GM04504 (cell line): ENCODE measurements at regions not wholly inside any gene's neighbourhood (a gene's known extent, or its start where the extent isn't known, plus 50 kb on each side); places are given as distances from the start of the nearest gene placed in this dataset.

Experiments
- DNase-seq: peaks from one replicate; pipeline ENCODE4 v3.0.0-alpha.2; 2012; ENCODE audit warnings: low read depth

DNA sequence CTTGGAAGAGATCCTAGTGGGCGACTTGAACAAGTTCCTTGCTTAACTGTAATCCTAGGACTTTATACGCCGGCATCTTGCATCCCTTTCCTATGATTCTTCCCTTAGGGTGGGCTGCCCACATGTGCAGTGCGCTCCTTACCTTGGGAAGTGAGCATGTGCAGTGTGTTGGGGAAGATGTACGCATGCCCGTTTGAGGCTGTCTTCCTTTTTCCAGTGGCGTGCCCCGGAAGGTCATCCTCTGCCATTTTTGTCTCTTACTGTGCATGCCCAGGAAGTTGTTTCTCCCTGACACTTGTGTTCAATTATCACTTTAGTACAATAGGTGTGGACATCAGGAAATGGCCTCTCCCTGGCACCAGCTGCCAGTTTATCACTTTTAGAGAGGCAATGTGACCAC, 936.5 kb downstream of the TBC1D22A start:
- no peak for DNase-seq

DNA sequence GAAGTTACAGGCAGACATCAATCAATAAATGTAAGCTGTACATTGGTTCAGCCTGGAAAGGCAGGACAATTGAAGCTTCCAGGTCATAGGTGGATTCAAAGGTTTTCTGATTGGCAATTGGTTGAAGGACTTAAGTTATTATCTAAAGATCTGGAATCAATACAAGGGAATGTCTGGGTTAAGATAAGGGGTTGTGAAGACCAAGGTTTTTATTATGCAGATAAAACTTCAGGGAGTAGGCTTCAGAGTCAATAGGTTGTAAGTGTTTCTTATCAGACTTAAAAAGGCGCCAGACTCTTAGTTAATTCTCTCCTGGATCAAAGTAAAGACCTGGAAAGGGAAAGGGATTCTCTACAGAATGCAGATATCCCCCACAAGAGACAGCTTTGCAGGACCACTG, 935.4 kb downstream of the TBC1D22A start:
- DNase-seq = no peak

DNA sequence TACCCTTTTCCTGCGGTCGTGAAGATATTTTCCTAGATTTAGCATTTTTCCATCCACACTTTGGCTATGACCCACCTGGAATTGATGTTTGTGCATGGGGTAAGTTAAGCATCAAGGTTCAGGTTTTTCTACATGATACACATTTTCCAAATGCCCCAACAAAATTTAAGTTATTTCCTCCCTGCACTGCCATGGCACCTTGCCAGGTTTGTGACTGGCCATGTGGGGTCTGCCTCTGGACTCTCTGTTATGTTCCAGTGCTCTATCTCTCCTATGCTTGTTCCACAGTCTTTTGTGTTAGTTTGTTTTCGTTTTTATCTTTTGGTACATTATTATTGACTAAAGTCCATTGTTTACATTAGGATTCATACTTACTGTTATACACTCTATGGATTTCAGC, 934.3 kb downstream of the TBC1D22A start:
- DNase-seq = no peak

DNA sequence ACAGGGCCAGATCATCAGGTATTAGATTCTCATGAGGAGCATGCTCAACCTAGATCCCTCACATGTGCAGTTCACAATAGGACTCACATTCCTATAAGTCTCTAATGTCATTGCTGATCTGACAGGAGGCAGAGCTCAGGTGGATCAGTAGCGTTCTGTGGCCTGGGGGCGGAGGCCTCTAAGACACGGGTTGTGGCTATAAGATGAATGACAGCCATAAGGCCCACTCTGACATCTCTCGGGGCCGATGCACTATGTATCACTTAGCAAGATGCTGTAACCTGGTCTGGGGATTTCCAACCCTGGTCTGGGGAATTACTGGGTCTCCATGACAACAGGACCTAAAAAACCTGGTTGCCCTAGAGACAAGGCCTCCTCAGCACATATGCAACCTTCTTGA, 932.7 kb downstream of the TBC1D22A start:
- DNase-seq = no peak

DNA sequence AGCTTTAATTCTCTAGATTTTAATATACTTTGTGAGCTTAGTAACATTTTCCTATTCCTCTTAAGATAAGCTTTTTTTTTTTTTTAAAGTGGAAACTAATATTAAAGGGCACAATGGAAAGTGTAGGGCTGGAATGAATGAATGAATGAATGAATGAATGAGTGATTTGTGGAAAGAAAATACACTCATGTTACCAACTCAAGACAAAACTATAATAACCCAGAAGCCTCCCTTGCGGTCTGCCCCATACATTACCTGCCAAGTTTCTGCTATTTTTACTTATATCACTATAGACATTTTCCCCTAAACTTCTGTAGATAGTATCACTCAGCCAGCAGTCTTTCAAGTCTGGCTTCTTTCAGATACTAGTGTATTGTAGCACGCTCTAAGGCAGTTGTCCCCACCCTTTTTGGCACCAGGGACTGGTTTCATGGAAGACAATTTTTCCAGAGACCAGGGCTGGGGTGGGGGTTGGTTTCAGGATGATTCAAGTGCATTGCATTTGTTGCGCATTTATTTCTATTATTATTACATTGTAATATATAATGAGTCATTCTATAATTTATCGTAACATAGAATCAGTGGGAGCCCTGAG, 932.2 kb downstream of the TBC1D22A start:
- no peak for DNase-seq

DNA sequence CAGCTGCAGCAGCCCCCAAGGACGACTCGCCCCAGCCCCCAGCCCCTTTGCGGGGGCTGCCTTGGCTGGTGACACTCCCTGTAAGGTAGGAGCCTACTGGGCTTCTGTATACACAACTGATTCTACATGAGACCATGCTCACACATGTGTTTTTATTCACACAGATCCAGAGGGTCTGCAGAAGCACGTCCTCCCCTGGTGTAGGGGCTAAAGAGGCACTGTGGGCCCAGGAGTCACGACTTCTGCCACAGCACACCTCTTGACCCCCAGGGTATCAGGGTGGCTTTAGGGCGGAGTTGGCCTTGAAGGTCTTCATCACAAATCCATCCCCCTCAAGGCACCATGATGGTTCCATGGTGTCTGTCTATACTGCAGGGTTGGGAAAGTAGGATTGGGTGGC, 931.2 kb downstream of the TBC1D22A start:
- DNase-seq = no peak

DNA sequence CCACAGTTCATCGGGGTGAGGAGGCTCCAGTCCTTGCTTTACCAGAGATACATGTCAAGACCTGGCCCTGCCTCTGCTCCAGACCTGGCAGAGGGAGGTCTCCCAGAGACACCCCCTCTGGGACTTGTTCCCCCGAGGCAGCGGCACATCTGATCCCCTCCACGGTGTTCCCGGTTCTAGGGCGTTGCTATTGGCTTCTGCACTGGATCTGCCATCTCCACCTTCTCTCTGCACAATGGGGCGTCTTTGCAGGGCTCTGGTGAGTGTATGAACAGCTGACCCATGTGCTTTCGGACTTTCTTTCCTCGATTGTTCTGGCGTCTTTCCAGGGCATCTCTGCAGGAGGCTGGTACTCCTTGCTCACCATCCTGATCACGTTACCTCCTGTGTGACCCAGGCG, 930.4 kb downstream of the TBC1D22A start:
- DNase-seq = no peak

DNA sequence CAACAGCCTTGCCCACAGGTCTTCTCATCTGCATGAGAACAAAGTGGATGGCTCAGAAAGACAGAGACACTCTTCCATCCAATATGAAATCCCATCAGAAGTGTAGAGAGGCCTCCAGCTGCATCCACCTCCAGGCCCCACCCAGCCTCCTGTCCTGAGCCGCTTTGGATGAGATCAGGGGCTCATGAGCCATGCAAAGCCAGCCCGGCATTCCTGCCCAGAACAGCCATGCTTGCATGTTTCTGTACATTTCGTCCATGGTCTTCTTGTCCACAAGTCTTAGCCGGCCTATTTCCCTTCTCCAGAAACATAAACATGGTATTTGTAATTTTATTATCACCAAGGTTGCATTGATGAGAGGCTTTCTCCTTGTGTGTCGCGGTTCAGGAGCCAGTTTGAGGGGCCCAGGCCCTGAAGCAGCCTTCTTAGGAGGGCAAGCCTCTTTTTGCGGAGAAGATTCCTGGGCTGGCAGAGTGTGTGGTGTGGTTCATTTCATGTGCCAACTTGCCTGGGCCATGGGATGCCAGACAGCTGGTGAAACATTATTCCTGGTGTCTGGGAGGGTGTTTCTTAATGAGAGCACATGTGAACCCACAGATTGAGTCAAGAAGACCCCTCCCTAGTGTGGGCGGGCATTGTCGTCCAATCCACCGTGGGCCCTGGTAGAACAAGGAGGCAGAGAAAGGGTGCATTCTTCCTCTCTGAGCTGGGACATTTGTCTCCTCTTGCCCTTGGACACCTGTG, 928.9 kb downstream of the TBC1D22A start:
- no peak for DNase-seq

DNA sequence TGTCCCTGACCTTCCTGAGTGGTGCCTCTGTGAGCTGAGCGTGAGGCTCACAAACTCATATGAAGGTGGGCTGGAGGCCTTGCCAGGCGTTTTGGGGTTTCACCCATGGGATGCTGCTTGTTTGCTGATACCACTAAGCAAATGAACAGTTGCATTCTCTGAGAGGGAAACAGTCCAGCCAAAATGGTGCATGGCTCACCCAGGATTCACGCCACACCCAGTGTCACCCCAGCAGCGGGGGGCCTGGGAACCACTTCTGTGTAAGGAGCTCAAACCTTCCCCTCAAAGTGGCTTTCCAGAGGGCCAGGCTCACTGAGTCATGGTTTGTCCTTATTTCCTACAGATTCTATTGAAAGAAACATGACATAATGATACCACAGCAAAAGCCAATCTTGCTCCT, 928.1 kb downstream of the TBC1D22A start:
- DNase-seq = no peak

DNA sequence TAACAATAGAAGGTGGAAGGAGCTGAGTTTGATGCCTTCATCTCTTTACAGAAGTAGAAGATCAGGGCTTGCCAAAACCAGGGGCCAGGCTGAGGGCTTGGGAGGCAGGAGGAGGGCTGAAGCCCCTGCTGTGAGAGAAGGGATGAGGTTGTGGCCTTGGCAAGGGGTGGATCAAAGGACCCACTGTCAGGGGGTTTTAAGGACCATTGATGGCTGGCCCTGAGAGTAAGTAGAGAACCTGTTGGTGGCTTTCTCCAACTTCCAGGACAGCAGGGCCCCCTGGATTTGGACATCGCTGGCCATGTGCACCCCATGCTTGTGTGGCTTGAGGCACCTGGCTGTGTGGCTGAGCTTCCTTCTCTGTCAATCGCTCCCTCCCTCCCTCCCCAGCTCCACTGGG, 927.7 kb downstream of the TBC1D22A start:
- no peak for DNase-seq

DNA sequence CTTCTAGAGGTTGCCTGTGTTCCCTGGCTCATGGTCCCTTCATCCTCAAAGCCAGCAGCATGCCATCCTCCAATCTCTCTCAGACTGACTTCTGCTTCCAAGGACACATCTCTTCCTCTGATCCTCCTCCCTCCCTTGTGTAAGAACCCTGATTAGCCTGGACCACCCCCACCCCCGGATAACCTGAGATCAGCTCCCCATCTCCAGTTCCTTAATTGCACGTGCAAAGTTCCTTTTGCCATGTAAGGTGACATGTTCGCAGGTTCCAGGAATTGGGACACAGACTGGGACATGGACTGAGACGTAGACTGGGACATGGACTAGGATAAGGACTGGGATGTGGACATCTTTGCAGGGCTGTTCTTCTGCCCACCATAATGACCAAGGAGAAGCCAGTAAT, 925.3 kb downstream of the TBC1D22A start:
- no peak for DNase-seq

DNA sequence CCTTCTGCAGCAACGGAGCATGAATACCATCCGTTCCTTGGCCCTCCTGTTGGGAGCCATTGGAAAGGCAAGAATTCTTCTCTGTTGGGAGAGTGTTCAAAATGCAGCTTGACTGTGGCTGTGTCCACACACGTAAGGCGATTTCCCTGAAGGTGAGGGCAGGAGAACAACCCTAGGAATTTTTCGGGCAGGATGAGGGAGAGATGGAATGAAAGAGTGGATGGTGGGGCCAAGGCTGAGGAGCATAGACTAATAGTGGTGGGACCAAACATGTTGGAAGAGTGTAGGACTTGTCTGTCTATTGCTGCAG, 924.9 kb downstream of the TBC1D22A start:
- DNase-seq = no peak

DNA sequence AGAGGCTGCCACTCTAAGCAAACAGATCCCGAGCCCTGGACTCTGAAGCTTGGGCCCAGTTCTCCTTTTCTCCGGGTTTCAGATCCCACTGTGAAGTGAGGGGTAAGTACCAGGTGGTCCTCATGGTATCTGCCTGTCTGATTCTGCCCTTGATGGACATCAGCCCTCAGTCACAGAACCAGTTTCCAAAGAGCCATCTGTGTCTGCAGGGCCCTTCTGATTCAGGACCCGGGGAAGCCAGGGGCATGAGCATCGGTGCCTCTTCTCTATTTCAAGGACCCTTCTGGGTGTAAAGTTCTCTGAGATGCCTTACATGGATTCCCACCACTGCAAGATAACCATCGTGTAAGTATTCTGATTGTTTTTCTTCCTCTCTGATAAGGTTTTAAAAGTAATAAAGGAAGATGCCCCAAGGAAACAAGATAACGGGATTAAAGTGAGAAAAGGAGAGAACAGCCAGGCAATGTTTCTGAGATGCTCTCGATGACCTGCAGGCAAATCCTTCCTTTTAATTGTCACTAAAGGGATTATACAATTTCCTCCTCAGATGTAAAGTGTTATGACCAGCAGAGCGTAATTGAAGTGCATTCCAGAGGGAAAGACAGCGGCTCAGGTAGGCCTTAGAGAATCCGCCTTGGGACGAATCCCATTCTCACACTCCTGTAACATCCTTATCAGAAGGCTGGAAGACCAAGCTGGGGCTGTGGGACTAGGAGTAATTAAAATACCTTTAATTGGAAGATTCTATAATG, 924.3 kb downstream of the TBC1D22A start:
- no peak for DNase-seq

DNA sequence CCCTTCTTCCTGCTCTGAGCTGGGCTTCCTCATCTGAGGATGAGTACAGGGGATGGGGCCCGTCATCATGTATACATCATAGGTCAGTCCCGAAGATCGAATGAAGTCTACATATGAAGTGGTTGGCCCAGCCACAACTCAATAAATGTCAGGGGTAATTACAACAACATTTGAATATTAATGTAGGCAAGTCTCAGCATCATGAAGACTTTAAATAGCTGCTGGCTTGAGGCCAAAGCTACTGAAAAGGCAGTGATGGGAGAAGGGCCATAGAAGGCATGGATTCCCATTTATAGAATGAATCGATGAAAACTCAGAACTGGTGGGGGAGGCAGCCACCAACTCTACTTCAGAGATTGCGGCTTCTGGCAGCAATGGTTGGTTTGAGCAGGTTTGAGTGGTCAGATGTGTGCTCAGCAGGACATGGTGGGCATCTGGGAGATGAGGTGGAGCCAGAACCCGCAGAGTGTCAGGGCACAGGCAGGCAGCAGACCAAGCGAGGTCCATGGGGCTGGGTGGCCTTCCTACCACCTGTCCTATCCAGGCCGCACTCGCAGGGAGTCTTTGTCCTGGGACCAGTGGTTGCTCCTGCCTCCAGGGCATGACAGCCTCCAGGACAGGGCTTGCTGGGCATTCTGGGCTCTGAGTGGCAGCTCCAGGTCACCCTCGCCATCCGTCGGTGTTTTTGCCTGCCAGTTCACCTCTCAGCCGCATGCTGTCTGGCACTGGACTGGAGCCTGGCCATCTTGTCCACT, 919.1 kb downstream of the TBC1D22A start:
- DNase-seq = no peak

DNA sequence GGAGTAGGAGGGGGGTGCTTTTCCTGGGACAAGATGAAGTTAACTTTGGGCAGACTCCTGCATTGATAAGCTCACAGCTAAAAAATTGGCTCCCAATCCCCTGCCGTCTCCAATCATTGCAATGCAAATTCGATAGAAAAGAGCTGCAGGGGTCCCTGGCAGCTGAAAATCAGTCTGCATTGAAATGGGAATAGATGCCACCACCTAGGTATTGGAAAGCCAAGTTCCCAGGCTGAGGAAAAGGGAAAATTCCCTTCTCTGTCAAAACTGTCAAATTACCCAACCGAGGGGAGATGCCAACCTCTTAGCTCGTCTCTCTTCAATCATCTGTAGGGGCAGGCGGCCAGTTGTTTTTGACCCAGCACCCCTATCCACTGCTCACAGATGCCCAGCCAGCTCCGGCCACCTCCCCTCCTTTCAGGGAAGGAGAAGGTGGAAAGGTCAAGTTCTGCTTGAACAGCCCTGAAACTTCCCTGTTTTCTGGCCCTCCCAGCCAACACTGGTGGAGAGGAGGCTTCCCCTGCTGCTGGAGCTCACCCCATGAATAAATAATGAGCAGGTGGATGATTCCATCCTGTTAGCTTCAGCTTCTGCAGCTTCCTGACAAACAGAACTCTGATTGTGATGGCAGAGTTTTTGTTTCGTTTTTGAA, 916.3 kb downstream of the TBC1D22A start:
- DNase-seq = no peak

DNA sequence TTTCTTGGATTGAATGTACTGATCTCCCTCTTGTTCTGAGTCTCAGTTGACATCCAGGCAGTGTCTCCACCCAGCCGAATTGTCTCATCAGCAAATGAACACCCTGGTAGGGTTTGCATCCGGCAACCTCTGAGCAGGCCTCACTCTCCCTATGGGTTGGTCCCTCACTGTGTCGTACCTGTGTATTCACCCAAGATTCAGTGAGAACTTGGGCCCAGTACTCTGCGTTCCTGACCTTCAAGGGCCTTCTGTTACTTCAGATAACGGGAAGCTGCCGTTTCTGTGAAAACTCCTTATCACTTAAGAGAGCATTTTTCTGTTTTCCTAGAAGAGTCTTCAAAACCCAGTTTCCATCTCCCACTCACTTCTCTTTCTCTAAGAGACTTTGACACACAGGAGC, 915.6 kb downstream of the TBC1D22A start:
- DNase-seq = no peak

DNA sequence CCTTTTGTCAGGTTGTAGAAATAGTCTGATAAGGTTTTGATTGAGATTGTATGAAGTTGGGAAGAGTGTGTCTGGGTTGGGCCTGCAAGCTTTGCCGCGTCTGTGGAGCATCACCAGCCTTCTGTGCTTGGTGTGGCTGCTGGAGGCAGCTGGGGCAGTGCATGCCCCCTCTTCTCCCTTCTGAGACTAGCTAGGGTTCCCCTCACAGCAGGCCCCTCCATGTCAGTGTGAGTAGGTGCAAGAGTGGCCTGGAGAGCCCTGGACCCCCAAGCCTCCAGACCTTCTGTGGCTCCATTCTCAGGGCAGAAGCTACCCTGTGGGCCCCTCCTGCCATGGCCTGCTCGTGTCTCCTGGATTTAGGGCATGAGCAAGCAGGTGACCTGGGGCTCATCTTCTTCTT, 914.2 kb downstream of the TBC1D22A start:
- DNase-seq = no peak

DNA sequence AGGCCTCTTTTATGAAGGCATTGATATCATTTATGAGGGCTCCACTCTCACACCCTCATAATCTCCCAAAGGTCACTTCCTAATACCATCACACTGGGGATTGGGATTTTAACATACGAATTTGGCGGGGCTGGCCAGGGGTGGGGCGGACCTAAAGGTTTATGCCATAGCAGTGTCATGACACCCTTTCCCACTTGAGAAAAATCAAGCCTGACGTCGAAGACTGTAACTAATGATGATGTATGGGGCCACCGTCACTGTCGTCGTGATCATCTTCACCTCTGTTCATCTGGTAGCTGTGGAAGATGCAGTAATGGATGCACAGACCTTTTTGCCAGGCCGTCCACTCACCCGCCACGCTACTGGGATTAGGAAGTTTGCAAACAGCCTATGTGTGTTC, 912.1 kb downstream of the TBC1D22A start:
- DNase-seq = no peak

DNA sequence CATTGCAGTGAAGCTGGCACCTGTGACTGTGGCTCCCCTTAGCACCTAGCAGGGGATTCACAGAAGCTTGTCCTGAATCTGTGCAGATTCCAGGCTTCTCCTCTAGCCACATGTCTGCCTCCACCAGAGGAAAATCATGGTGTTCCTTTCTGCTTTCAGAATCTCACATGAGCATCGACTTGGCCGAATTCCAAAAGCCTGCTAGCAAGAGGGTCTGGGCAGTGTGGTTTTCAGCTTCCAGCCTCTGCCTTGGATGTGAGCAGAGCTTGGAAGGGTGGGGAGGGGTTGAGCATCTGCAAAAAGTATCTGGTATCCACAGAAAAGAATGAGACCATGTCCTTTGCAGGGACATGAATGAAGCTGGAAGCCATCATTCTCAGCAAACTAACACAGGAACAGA, 911.1 kb downstream of the TBC1D22A start:
- no peak for DNase-seq

DNA sequence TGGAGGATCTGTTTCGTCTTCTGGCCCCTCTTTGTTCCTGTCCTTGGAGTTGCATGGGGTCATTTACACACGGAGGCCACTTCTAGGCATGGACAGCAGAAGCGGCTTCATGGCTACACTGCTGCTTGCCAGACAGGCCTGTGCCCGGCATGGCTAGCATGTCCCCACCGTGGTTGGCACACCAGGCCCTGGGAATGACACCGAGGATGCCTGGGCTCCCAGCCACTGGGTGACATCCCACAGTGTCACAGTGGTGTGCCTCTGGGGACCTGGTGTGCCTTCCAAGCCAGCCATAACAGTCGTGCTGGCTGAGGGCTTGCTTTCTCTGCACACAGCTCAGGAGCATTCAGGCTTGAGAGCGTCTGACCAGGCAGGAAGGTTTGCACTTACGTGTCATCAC, 910.1 kb downstream of the TBC1D22A start:
- DNase-seq = no peak

DNA sequence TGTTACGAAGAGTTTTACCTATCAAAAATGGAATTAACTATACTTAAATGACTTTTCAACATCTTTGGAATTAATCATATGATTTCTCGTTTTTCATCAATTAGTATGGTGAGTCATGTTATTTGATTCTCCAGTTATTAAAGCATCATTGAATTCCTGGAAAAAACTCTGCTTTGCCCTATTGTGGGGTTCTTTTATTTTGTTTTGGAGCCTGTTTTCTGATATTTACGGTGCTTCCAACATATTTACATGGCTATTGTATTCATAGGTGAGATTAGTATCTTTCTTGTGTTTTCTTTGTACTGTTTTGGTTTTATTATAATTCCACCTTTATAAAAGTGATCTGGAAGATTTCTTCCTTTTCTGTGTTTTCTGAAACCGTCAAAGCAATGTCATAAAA, 902.7 kb downstream of the TBC1D22A start:
- no peak for DNase-seq
